Endothelial cell (in vitro differentiated cells): ENCODE measurements at regions not wholly inside any gene's neighbourhood (a gene's known extent, or its start where the extent isn't known, plus 50 kb on each side); places are given as distances from the start of the nearest gene placed in this dataset.

ENCODE experiments used
- DNase-seq: peaks from one replicate; pipeline ENCODE4 v3.0.0; 2021; ENCODE audit warnings: low spot score
- H3K27ac Mint-ChIP-seq: one replicate; pipeline ENCODE4 v1.8.0; 2021; ENCODE audit warnings: mixed read lengths, inconsistent platforms; ENCODE audit not compliant: unreplicated experiment
- H3K27me3 Mint-ChIP-seq: one replicate; pipeline ENCODE4 v1.8.0; 2021; ENCODE audit warnings: mild to moderate bottlenecking, moderate library complexity, mixed read lengths, inconsistent platforms; ENCODE audit not compliant: unreplicated experiment
- H3K36me3 Mint-ChIP-seq: one replicate; pipeline ENCODE4 v1.8.0; 2021; ENCODE audit warnings: mild to moderate bottlenecking, low read depth, mixed read lengths, inconsistent platforms; ENCODE audit not compliant: unreplicated experiment
- H3K4me1 Mint-ChIP-seq: one replicate; pipeline ENCODE4 v1.8.0; 2021; ENCODE audit warnings: mild to moderate bottlenecking, mixed read lengths, inconsistent platforms; ENCODE audit not compliant: unreplicated experiment
- H3K4me3 Mint-ChIP-seq: one replicate; pipeline ENCODE4 v1.8.0; 2021; ENCODE audit warnings: mild to moderate bottlenecking, mixed read lengths, inconsistent platforms; ENCODE audit not compliant: unreplicated experiment
- H3K9me3 Mint-ChIP-seq: one replicate; pipeline ENCODE4 v1.8.0; 2021; ENCODE audit warnings: mixed read lengths, inconsistent platforms; ENCODE audit not compliant: unreplicated experiment
- TF ChIP-seq, protein P1 (sequence below): fragments of 200-600 bp; sonication (generic); IDR thresholded peaks from one replicate; pipeline ENCODE4 v1.5.0; 2021; ENCODE audit warnings: antibody characterized with exemption; ENCODE audit not compliant: unreplicated experiment

- no peaks in the 10 kb centered on the region for H3K9me3 Mint-ChIP-seq
- TF ChIP-seq, protein P1, sequence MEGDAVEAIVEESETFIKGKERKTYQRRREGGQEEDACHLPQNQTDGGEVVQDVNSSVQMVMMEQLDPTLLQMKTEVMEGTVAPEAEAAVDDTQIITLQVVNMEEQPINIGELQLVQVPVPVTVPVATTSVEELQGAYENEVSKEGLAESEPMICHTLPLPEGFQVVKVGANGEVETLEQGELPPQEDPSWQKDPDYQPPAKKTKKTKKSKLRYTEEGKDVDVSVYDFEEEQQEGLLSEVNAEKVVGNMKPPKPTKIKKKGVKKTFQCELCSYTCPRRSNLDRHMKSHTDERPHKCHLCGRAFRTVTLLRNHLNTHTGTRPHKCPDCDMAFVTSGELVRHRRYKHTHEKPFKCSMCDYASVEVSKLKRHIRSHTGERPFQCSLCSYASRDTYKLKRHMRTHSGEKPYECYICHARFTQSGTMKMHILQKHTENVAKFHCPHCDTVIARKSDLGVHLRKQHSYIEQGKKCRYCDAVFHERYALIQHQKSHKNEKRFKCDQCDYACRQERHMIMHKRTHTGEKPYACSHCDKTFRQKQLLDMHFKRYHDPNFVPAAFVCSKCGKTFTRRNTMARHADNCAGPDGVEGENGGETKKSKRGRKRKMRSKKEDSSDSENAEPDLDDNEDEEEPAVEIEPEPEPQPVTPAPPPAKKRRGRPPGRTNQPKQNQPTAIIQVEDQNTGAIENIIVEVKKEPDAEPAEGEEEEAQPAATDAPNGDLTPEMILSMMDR, result no peak
- H3K4me3 Mint-ChIP-seq, result no peak overlapping the region
- no peak overlapping the region for H3K27ac Mint-ChIP-seq
- peaks cover 6% of the 10 kb centered on the region for H3K4me1 Mint-ChIP-seq
- H3K36me3 Mint-ChIP-seq, result no peaks in the 10 kb centered on the region
- peaks cover 3% of the 10 kb centered on the region for H3K27me3 Mint-ChIP-seq
- DNase-seq, result no peak
Observed at GRCh38 chr6:43976706-43977403, 150.4 kb downstream of the MRPL14 start.

GRCh38 chr6:43974643-43975230, 152.5 kb downstream of the MRPL14 start:
- TF ChIP-seq, protein P1, result no peak
- Mint-ChIP-seq H3K27ac (no peak overlapping the region), H3K27me3 (peaks cover 3% of the 10 kb centered on the region), H3K9me3 (no peaks in the 10 kb centered on the region), H3K4me3 (no peak overlapping the region), H3K4me1 (peaks cover 13% of the 10 kb centered on the region), H3K36me3 (no peaks in the 10 kb centered on the region)
- DNase-seq, result no peak

DNA sequence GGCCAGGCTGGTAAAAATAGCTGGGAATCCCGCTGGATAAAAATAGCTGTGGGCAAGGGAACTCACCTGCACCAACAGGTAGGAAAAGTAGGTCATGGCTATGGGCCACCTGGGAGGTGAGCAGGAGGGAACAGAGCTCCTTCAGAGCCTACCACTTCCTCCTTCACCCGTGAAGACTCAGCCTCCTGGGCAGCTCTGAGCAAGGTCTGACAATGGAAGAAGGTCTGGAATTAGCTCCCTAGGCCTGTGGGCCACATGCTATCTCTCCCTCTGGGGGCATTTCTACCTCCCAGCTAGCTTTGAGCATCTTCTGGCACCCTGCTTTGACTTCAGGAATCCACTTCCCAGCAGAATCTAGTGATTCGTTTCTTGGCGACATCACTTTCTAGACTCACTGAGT, 153.9 kb downstream of the MRPL14 start:
- Mint-ChIP-seq H3K4me3 (no peak overlapping the region), H3K27me3 (peaks cover 3% of the 10 kb centered on the region), H3K9me3 (no peaks in the 10 kb centered on the region), H3K4me1 (peaks cover 19% of the 10 kb centered on the region), H3K36me3 (no peaks in the 10 kb centered on the region), H3K27ac (no peak overlapping the region)
- TF ChIP-seq, protein P1, result no peak
- DNase-seq, result no peak

- Mint-ChIP-seq H3K27ac (no peak overlapping the region), H3K36me3 (no peaks in the 10 kb centered on the region), H3K4me3 (no peak overlapping the region), H3K4me1 (peaks cover 19% of the 10 kb centered on the region), H3K27me3 (peaks cover 3% of the 10 kb centered on the region), H3K9me3 (no peaks in the 10 kb centered on the region)
- TF ChIP-seq, protein P1, result no peak
- DNase-seq, result no peak
Observed at GRCh38 chr6:43972913-43973300, 154.3 kb downstream of the MRPL14 start.

DNA sequence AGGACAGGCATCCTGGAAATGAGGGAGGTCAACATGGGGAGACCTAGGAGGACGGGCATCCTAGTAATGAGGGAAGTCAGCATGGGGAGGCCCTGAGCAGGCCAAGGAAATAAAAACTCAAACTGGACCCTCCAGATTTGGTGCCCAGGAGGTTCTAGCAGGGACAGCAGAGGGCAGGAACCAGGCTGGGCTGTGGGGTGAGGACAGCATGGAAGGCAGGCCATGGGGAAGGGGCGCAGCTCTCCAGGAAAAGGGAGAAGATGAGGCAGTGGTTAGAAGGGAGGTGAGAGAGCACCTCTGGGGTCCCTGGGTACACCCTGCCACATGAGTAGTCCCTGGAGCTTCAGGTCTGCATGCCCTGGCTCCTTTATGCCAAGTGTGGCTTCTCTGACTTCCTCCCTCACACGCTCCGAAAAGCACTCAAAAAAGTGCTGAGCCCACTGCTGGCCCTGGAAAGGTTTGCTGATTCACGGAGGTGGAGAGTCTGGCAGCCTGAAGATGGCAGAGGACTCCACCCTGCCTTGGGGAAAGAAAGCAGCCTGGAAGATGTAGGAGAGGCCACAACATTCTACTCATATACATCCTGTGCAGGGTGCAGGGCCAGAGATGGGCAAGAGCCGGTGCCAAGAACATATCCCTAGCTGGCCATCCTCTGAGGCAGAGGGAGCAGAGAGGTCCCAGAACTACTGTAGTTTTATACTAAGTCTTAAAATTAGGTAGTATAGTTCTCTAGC, 154.9 kb downstream of the MRPL14 start:
- Mint-ChIP-seq H3K9me3 (no peaks in the 10 kb centered on the region), H3K27me3 (peaks cover 1% of the 10 kb centered on the region), H3K4me3 (no peak overlapping the region), H3K4me1 (peaks cover 19% of the 10 kb centered on the region), H3K36me3 (no peaks in the 10 kb centered on the region), H3K27ac (no peak overlapping the region)
- no peak for DNase-seq
- TF ChIP-seq, protein P1, result no peak
